Stimulated activated CD8-positive, alpha-beta memory T cell treated with anti-CD3 and anti-CD28 coated beads, Interleukin-4, amount 100 ng/mL, for 4 hours (primary cell): ENCODE measurements at regions not wholly inside any gene's neighbourhood (a gene's known extent, or its start where the extent isn't known, plus 50 kb on each side); places are given as distances from the start of the nearest gene placed in this dataset.
"Not testable (repeated sequence)": the region's sequence is repeated elsewhere in the genome, so short reads cannot be mapped to it uniquely, and the experiment has no call there.

Experiments used
- DNase-seq, 2 donors: peaks; one replicate each; pipeline ENCODE4 v3.0.0-alpha.2; 2020; ENCODE audit warnings: low read depth in 2 of 2, low spot score in 1 of 2

DNA sequence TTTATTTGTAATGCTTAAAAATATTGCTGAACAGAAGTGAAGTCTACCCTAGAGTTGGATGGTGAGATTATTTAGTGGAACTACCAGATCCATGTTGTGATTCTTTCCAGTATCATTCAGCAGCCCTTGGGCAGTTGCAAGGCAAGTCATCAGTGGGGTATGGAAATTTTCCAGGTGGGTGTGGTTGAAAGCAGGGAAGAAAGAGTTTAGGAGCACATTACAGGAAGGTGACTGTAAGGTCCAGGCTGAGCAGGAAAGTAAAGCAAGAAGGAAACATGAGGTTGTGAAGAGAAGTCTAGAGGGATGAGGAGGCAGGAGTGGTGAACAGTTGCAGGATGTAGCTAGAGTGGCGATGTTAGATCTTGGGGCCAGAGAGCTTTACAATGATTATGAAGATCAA lies 178.0 kb upstream of the ROPN1B start:
- DNase-seq = not testable (repeated sequence)

DNA sequence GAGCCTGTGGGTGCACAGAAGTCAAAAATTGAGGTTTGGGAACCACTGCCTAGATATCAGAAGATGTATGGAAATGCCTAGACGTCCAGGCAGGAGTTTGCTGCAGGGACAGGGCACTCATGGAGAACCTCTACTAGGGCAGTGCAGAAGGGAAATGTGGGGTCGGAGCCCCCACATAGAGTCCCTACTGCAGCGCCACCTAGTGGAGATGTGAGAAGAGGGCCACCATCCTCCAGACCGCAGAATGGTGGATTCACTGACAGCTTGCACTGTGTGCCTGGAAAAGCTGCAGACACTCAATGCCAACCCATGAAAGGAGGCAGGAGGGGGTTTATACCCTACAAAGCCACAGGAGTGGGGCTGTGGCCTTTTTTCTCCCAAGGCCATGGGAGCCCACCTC lies 159.0 kb upstream of the ROPN1B start:
- DNase-seq = not testable (repeated sequence)

DNA sequence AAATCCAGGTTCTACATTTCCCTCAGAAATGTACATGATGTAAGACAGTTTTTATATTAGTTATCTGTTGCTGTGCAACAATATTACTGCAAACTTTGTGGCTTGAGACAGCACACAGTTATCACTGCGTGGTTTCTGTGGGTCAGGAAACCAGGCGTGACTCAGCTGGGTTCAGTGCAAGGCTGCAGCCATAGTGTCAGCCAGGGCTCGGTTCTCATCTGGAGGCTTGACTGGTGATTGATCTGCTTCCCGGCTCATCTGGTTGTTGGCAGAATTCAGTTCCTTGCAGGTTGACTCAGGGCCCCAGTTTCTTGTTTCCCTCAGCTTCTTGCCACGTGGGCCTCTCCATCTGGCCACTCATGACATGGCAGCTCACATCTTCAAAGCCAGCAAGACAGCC lies 146.8 kb upstream of the ROPN1B start:
- not testable (repeated sequence) for DNase-seq

DNA sequence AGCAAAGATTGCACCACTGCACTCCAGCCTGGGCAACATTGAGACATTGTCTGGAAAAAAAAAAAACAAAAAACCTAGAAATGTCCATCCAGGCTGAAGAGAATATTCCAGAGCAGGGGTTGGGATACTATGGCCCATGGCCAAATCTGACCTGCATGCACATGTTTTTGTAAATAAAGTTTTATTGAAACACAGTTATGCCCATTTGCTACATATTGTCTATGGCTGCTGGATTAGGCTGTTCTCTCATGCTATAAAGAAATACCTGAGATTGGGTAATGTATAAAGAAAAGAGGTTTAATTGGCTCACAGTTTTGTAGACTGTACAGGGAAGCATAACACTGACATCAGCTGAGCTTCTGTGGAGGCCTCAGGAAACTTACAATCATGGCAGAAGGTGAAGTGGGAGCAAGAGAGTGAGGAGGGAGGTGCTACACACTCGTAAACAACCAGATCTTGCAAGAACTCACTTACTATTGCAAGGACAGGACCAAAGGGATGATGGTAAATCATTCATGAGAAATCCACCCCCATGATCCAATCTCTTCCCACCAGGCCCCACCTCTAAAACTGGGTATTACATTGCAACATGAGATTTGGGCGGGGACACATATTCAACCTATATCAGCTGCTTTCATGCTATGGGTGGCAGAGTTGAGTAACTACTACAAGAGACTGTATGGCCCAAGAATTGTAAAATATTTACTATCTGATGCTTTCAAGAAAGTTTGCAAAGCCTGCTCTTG lies 137.8 kb upstream of the ROPN1B start:
- not testable (repeated sequence) for DNase-seq

DNA sequence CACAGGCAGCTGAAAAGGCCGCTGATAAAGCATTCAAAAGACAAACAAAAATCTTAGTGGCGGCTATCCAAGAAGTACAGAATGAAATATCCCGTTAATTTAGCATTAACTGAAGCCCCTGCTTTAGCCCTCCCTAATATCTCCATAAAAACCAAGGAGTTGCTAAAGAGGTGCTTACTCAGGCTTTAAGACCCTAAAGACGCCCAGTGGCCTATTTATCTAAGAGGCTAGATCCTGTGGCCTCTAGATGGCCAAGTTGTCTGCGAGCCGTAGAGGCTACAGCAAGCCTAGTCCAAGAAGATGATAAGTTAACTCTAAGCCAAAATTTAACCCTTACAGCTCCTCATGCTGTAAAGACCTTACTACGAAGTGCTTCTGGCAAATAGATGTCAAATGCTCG lies 133.4 kb upstream of the ROPN1B start:
- DNase-seq = not testable (repeated sequence)

GRCh38 chr3:125836011-125836551 lies 132.9 kb upstream of the ROPN1B start:
- not testable (repeated sequence) for DNase-seq

DNA sequence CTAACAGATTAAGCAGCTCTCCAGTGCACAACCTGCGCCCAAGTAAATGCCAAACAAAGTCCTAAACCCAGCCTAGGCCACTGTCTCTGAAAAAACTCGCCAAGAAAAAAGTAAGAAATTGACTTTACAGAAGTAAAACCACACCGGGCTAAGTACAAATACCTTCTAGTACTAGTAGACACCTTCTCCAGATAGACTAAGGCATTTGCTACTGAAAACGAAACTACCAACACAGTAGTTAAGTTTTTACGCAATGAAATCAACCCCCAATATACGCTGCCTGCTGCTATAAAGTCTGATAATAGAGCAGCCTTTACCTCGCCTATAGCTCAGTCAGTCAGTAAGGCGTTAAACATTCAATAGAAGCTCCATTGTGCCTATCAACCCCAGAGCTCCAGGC lies 132.2 kb upstream of the ROPN1B start:
- DNase-seq = not testable (repeated sequence)

DNA sequence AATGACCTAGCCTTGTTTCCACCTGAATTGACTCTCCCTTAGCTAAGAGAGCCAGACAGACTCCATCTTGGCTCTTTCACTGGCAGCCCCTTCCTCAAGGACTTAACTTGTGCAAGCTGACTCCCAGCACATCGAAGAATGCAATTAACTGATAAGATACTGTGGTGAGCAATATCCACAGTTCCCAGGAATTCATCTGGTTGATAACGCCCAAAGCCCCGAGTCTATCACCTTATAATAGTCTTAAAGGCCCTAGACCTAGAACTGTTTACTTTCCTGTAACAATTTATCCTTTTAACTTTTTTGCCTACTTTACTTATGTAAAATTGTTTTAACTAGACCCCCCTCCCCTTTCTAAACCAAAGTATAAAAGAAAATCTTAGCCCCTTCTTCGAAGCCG lies 130.1 kb upstream of the ROPN1B start:
- not testable (repeated sequence) for DNase-seq

DNA sequence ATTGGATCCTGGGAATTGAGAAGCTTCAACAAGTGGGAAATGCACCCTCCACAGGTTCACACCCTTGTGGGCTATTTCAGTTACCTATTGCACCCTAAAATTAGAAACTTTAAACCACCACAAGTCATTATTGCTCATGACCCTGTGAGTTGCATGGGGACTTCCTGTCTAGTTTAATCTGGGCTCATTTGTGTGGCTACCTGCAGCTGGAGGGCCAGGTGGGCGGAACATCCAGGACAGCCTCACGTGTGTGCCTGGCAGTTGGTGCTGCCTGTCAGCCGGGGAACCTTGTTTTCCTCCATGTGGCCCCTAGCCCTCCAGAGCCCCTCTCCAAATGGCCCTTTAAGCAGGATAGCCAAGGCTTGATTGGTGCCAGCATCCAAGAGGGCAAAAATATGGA lies 128.5 kb upstream of the ROPN1B start:
- not testable (repeated sequence) for DNase-seq

DNA sequence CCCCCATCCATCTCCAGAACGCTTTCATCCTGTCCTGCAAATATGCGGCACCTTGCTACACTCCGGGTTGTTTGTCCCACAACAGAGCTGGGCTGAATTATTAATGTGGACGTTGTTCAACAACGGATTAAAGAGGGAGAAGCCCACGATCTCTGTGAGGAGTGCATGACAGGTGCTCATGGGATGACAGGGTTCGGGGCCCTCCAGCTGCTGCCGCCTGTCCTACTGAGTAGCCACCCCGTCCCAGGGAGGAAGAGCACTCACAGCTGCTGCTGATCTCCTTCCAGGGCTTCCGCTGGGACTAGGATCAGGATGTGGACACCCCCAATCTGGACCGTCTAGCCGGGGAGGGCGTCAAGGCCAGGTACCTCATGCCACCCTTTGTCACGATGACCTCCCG lies 121.0 kb upstream of the ROPN1B start:
- not testable (repeated sequence) for DNase-seq

DNA sequence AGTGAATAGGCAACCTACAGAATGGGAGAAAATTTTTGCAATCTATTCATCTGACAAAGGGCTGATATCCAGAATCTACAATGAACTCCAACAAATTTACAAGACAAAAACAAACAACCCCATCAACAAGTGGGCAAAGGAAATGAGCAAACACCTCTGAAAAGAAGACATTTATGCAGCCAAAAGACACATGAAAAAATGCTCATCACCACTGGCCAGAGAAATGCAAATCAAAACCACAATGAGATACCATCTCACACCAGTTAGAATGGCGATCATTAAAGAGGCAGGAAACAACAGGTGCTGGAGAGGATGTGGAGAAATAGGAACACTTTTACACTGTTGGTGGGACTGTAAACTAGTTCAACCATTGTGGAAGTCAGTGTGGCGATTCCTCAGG lies 114.0 kb upstream of the ROPN1B start:
- DNase-seq = not testable (repeated sequence)

GRCh38 chr3:125860547-125860946 lies 108.4 kb upstream of the ROPN1B start:
- DNase-seq = not testable (repeated sequence)

- not testable (repeated sequence) for DNase-seq
Observed at GRCh38 chr3:125862841-125863254, 106.1 kb upstream of the ROPN1B start.

DNA sequence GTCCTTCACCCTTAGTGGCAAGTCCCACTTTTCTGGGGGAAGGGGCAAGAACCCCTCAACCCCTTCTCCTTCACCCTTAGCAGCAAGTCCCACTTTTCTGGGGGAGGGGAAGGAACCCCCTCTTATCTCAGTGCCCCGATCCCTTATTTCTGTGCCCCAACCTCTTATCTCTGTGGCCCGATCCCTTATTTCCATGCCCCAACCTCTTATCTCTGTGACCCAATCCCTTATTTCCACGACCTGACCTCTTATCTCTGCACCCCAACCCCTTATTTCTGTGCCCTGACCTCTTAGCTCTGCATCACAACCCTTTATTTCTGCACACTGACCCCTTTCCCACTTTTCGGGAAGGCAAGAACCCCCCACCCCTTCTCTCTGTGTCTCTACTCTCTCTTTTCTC lies 104.4 kb upstream of the ROPN1B start:
- DNase-seq = not testable (repeated sequence)

DNA sequence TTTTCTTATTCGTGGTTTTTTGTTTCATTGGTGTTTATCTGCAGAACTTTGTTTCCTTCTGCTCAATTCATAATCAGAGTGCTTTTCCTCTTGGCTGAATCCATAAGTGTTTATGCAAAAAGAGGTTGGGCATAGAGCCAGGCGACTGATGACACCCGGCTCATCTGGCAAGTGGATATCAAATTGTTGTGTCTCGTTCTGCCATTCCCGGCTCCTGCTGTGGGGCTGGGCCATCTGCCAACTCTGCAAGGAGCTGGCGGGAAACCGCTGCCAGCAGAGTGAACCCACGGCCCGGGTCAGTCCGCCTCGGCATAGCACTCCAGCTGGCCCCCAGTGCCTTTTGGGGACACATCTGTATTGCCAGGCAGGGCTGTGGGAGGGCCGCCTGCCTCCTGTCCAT lies 83.0 kb upstream of the ROPN1B start:
- not testable (repeated sequence) for DNase-seq

GRCh38 chr3:125899181-125899580 lies 69.8 kb upstream of the ROPN1B start:
- DNase-seq = not testable (repeated sequence)

GRCh38 chr3:125901473-125901872 lies 67.5 kb upstream of the ROPN1B start:
- DNase-seq = not testable (repeated sequence)

DNA sequence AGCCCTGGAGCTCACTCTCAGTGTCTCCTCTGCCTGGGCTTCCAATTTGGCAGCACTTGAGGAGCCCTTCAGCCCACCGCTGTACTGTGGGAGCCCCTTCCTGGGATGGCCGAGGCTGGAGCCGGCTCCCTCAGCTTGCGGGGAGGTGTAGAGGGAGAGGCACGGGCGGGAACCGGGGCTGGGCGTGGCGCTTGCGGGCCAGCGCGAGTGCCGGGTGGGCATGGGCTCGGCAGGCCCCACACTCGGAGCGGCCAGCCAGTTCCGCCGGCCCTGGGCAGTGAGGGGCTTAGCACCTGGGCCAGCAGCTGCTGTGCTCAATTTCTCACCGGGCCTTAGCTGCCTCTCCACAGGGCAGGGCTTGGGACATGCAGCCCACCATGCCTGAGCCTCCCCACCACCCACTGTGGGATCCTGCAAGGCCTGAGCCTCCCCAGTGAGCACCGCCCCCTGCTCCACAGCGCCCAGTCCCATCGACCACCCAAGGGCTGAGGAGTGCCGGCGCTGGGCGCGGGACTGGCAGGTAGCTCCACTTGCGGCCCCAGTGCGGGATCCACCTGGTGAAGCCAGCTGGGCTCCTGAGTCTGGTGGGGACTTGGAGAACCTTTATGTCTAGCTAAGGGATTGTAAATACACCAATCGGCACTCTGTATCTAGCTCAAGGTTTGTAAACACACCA lies 65.1 kb upstream of the ROPN1B start:
- DNase-seq = not testable (repeated sequence)

- DNase-seq = not testable (repeated sequence)
Observed at GRCh38 chr3:125907279-125907678, 61.7 kb upstream of the ROPN1B start.

- not testable (repeated sequence) for DNase-seq
Observed at GRCh38 chr3:125910851-125911250, 58.1 kb upstream of the ROPN1B start.

- not testable (repeated sequence) for DNase-seq
Observed at GRCh38 chr3:125914608-125915436, 54.2 kb upstream of the ROPN1B start.
